Hepatocyte (in vitro differentiated cells): ENCODE measurements at regions not wholly inside any gene's neighbourhood (a gene's known extent, or its start where the extent isn't known, plus 50 kb on each side); places are given as distances from the start of the nearest gene placed in this dataset.
"Not testable (repeated sequence)": the region's sequence is repeated elsewhere in the genome, so short reads cannot be mapped to it uniquely, and the experiment has no call there.

Experiments used
- DNase-seq: peaks from one replicate; pipeline ENCODE4 v3.0.0-alpha.2; 2016; ENCODE audit warnings: low spot score
- H2AFZ ChIP-seq: fragments of 200-600 bp; sonication (generic); 2 replicates; pipeline ENCODE4 v1.6.0; 2016; ENCODE audit warnings: antibody characterized with exemption, mild to moderate bottlenecking
- H3K27ac ChIP-seq: fragments of 200-600 bp; sonication (generic); 2 replicates; pipeline ENCODE4 v1.5.1; 2016; ENCODE audit warnings: mild to moderate bottlenecking
- H3K27me3 ChIP-seq: fragments of 200-600 bp; sonication (generic); 2 replicates; pipeline ENCODE4 v1.6.1; 2016
- H3K36me3 ChIP-seq: fragments of 200-600 bp; sonication (generic); replicated peaks from 2 replicates; pipeline ENCODE4 v1.5.1; 2016; ENCODE audit warnings: low read depth; ENCODE audit not compliant: insufficient read depth
- H3K4me1 ChIP-seq: fragments of 200-600 bp; sonication (generic); 2 replicates; pipeline ENCODE4 v1.5.1; 2016; ENCODE audit warnings: mild to moderate bottlenecking, moderate library complexity; ENCODE audit not compliant: insufficient read depth
- H3K4me2 ChIP-seq: fragments of 200-600 bp; sonication (generic); 2 replicates; pipeline ENCODE4 v1.6.0; 2016
- H3K4me3 ChIP-seq: fragments of 200-600 bp; sonication (generic); 2 replicates; pipeline ENCODE4 v1.5.1; 2016; ENCODE audit warnings: mild to moderate bottlenecking
- H3K79me2 ChIP-seq: fragments of 200-600 bp; sonication (generic); 2 replicates; pipeline ENCODE4 v1.6.0; 2017; ENCODE audit warnings: mild to moderate bottlenecking
- H3K9me2 ChIP-seq: fragments of 200-600 bp; sonication (generic); replicated peaks from 2 replicates; pipeline ENCODE4 v1.6.0; 2017; ENCODE audit warnings: mild to moderate bottlenecking; ENCODE audit not compliant: insufficient read depth
- H3K9me3 ChIP-seq: fragments of 200-600 bp; sonication (generic); 2 replicates; pipeline ENCODE4 v1.5.1; 2016; ENCODE audit warnings: low read depth, mild to moderate bottlenecking
- H4K20me1 ChIP-seq: fragments of 200-600 bp; sonication (generic); 2 replicates; pipeline ENCODE4 v1.6.0; 2016; ENCODE audit warnings: mild to moderate bottlenecking; ENCODE audit not compliant: insufficient read depth, poor library complexity, severe bottlenecking
- CTCF ChIP-seq: fragments of 200-600 bp; sonication (generic); IDR thresholded peaks from 2 replicates; pipeline ENCODE4 v1.5.1; 2016; ENCODE audit warnings: antibody characterized with exemption, mild to moderate bottlenecking; ENCODE audit not compliant: poor library complexity
- EZH2 ChIP-seq: fragments of 200-600 bp; sonication (generic); IDR thresholded peaks from 2 replicates; pipeline ENCODE4 v1.6.1; 2016; ENCODE audit warnings: antibody characterized with exemption, mild to moderate bottlenecking, borderline replicate concordance
- EZH2phosphoT487 ChIP-seq: fragments of 200-600 bp; sonication (generic); IDR thresholded peaks from one replicate; pipeline ENCODE4 v1.6.1; 2018; ENCODE audit warnings: antibody characterized with exemption, mild to moderate bottlenecking, low read depth, moderate library complexity; ENCODE audit not compliant: unreplicated experiment, severe bottlenecking
- WGBS: methylation state at CpG from one replicate; pipeline ENCODE4 v1.1.6; 2016; ENCODE audit warnings: low lambda C conversion rate; ENCODE audit errors: missing lambda C conversion rate; 5-methylcytosine and 5-hydroxymethylcytosine counted together

GRCh38 chr9:103225702-103226646 is 230.8 kb downstream of the CYLC2 start:
- Histone ChIP-seq H3K4me2 (no peak overlapping the region), H3K79me2 (no peaks in the 10 kb centered on the region), H3K36me3 (no peaks in the 10 kb centered on the region), H3K27ac (no peak overlapping the region), H4K20me1 (no peaks in the 10 kb centered on the region), H3K4me1 (no peaks in the 10 kb centered on the region), H3K27me3 (no peaks in the 10 kb centered on the region), H3K4me3 (no peak overlapping the region), H3K9me3 (no peaks in the 10 kb centered on the region), H3K9me2 (no peaks in the 10 kb centered on the region), H2AFZ (no peak overlapping the region)
- DNase-seq: no peak
- TF ChIP-seq EZH2phosphoT487 (no peak), CTCF (no peak), EZH2 (no peak)
- WGBS: 58% methylated on average over 4 of the region's 4 CpGs

- no peaks in the 10 kb centered on the region for H3K27me3 ChIP-seq
- 90% methylated on average over 1 of the region's 1 CpG for WGBS
Observed at GRCh38 chr9:103226647-103227013, 231.5 kb downstream of the CYLC2 start.

GRCh38 chr9:103237571-103238109 is 242.5 kb downstream of the CYLC2 start:
- not testable (repeated sequence) for H3K79me2 ChIP-seq, H3K4me1 ChIP-seq, H3K27ac ChIP-seq, H3K36me3 ChIP-seq, H3K9me3 ChIP-seq, DNase-seq, H3K4me3 ChIP-seq, H3K27me3 ChIP-seq, H2AFZ ChIP-seq, H4K20me1 ChIP-seq, H3K9me2 ChIP-seq, H3K4me2 ChIP-seq
- WGBS: 82% methylated on average over 23 of the region's 24 CpGs

More at GRCh38 chr9:103226647-103227013, 231.5 kb downstream of the CYLC2 start:
- no peak for DNase-seq
- no peak overlapping the region for H2AFZ ChIP-seq
- H3K27ac ChIP-seq: no peak overlapping the region
- H3K9me2 ChIP-seq: no peaks in the 10 kb centered on the region
- H4K20me1 ChIP-seq: no peaks in the 10 kb centered on the region
- H3K4me1 ChIP-seq: no peaks in the 10 kb centered on the region
- H3K79me2 ChIP-seq: no peaks in the 10 kb centered on the region
- H3K36me3 ChIP-seq: no peaks in the 10 kb centered on the region
- no peaks in the 10 kb centered on the region for H3K9me3 ChIP-seq
- H3K4me3 ChIP-seq: no peak overlapping the region
- TF ChIP-seq EZH2phosphoT487: no peak
- no peak for TF ChIP-seq CTCF
- TF ChIP-seq EZH2: no peak
- no peak overlapping the region for H3K4me2 ChIP-seq

GRCh38 chr9:103242025-103242424 is 246.9 kb downstream of the CYLC2 start:
- Histone ChIP-seq H2AFZ (no peak overlapping the region), H3K4me1 (no peaks in the 10 kb centered on the region), H3K9me2 (no peaks in the 10 kb centered on the region), H3K27ac (no peak overlapping the region), H3K4me2 (no peak overlapping the region), H4K20me1 (no peaks in the 10 kb centered on the region), H3K79me2 (no peaks in the 10 kb centered on the region), H3K36me3 (no peaks in the 10 kb centered on the region), H3K9me3 (no peaks in the 10 kb centered on the region), H3K27me3 (no peaks in the 10 kb centered on the region), H3K4me3 (no peak overlapping the region)
- WGBS: 30% methylated on average over 1 of the region's 1 CpG
- TF ChIP-seq EZH2phosphoT487 (no peak), EZH2 (no peak), CTCF (no peak)
- peak; percentile 4 for DNase-seq
